Loucy (cell line): ENCODE measurements at regions not wholly inside any gene's neighbourhood (a gene's known extent, or its start where the extent isn't known, plus 50 kb on each side); places are given as distances from the start of the nearest gene placed in this dataset.

Experiments used
- H2AFZ ChIP-seq: fragments of 200-600 bp; sonication (generic); 2 replicates; pipeline ENCODE4 v1.6.0; 2016; ENCODE audit warnings: antibody characterized with exemption, mild to moderate bottlenecking, low read length, moderate library complexity
- H3F3A ChIP-seq: fragments of 200-600 bp; 2 replicates; pipeline ENCODE4 v1.6.0; 2016; ENCODE audit warnings: antibody characterized with exemption, low read depth, mild to moderate bottlenecking
- H3K27me3 ChIP-seq: fragments of 200-600 bp; sonication (generic); 2 replicates; pipeline ENCODE4 v1.6.1; 2014; ENCODE audit warnings: low read length, mild to moderate bottlenecking; ENCODE audit not compliant: insufficient read depth, poor library complexity, severe bottlenecking
- H3K36me3 ChIP-seq: fragments of 200-600 bp; sonication (generic); 2 replicates; pipeline ENCODE4 v1.6.1; 2016; ENCODE audit warnings: low read length; ENCODE audit not compliant: insufficient read depth
- H3K4me1 ChIP-seq: fragments of 200-600 bp; sonication (generic); 2 replicates; pipeline ENCODE4 v1.5.1; 2014; ENCODE audit warnings: low read length, mild to moderate bottlenecking; ENCODE audit not compliant: insufficient read depth, poor library complexity, severe bottlenecking
- H3K4me2 ChIP-seq: fragments of 200-600 bp; sonication (generic); 2 replicates; pipeline ENCODE4 v1.6.0; 2014; ENCODE audit warnings: antibody characterized with exemption, low read length, low read depth, mild to moderate bottlenecking; ENCODE audit not compliant: poor library complexity, severe bottlenecking
- H3K4me3 ChIP-seq: fragments of 200-600 bp; sonication (generic); 2 replicates; pipeline ENCODE4 v1.5.1; 2014; ENCODE audit warnings: low read length, mild to moderate bottlenecking, mixed read lengths; ENCODE audit not compliant: poor library complexity, severe bottlenecking
- H3K79me2 ChIP-seq: fragments of 200-600 bp; sonication (generic); 2 replicates; pipeline ENCODE4 v1.6.1; 2014; ENCODE audit warnings: low read length; ENCODE audit not compliant: insufficient read depth
- H3K9ac ChIP-seq: fragments of 200-600 bp; sonication (generic); 2 replicates; pipeline ENCODE4 v1.6.0; 2014; ENCODE audit warnings: mild to moderate bottlenecking, low read depth, low read length, moderate library complexity; ENCODE audit not compliant: poor library complexity, severe bottlenecking
- H3K9me2 ChIP-seq: fragments of 200-600 bp; sonication (generic); replicated peaks from 2 replicates; pipeline ENCODE4 v1.6.1; 2016; ENCODE audit warnings: low read depth, low read length, mixed read lengths
- H3K9me3 ChIP-seq: fragments of 200-600 bp; sonication (generic); 2 replicates; pipeline ENCODE4 v1.6.1; 2014; ENCODE audit warnings: mild to moderate bottlenecking, antibody characterized with exemption, low read length, low read depth; ENCODE audit not compliant: insufficient read depth
- H4K20me1 ChIP-seq: fragments of 200-600 bp; sonication (generic); 2 replicates; pipeline ENCODE4 v1.6.0; 2014; ENCODE audit warnings: antibody characterized with exemption, low read length, mild to moderate bottlenecking; ENCODE audit not compliant: insufficient read depth, poor library complexity, severe bottlenecking
- EZH2phosphoT487 ChIP-seq: fragments of 200-600 bp; IDR thresholded peaks from 2 replicates; pipeline ENCODE4 v1.6.1; 2018; ENCODE audit warnings: antibody characterized with exemption, mild to moderate bottlenecking, moderate library complexity, borderline replicate concordance
- TF ChIP-seq, protein P1 (sequence below): fragments of 200-600 bp; sonication (generic); conservative IDR thresholded peaks from 2 replicates; pipeline ENCODE4 v1.5.1; 2014; ENCODE audit warnings: mild to moderate bottlenecking, antibody characterized with exemption, low read length

DNA sequence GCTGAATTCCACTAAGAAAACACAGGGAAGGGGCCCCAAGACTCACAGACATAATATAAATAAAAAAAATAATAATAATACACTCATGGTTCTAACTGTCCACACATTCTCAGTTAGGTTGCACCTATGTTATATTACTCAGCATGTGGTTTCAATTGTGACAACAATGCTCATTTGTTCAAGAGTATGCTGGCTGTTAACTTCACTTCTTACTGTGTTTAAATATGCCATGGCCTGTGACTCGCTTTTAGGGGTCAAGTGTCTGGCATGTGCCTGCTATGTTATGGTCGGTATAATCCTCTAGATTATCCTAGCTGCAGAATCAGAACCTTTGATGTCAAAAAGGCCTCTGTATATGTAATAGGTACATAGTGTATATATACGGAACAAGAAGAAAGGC is 324.8 kb upstream of the INTU start:
- H3K4me3 ChIP-seq: no peak overlapping the region
- H3K4me1 ChIP-seq: no peaks in the 10 kb centered on the region
- H3K4me2 ChIP-seq: no peak overlapping the region
- H3K9ac ChIP-seq: no peak overlapping the region
- no peaks in the 10 kb centered on the region for H3F3A ChIP-seq
- H3K79me2 ChIP-seq: no peaks in the 10 kb centered on the region
- H4K20me1 ChIP-seq: no peaks in the 10 kb centered on the region
- no peak for TF ChIP-seq EZH2phosphoT487
- TF ChIP-seq, protein P1, sequence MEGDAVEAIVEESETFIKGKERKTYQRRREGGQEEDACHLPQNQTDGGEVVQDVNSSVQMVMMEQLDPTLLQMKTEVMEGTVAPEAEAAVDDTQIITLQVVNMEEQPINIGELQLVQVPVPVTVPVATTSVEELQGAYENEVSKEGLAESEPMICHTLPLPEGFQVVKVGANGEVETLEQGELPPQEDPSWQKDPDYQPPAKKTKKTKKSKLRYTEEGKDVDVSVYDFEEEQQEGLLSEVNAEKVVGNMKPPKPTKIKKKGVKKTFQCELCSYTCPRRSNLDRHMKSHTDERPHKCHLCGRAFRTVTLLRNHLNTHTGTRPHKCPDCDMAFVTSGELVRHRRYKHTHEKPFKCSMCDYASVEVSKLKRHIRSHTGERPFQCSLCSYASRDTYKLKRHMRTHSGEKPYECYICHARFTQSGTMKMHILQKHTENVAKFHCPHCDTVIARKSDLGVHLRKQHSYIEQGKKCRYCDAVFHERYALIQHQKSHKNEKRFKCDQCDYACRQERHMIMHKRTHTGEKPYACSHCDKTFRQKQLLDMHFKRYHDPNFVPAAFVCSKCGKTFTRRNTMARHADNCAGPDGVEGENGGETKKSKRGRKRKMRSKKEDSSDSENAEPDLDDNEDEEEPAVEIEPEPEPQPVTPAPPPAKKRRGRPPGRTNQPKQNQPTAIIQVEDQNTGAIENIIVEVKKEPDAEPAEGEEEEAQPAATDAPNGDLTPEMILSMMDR: no peak
- H2AFZ ChIP-seq: no peak overlapping the region
- H3K27me3 ChIP-seq: no peaks in the 10 kb centered on the region
- H3K36me3 ChIP-seq: no peaks in the 10 kb centered on the region
- no peaks in the 10 kb centered on the region for H3K9me2 ChIP-seq
- no peaks in the 10 kb centered on the region for H3K9me3 ChIP-seq

DNA sequence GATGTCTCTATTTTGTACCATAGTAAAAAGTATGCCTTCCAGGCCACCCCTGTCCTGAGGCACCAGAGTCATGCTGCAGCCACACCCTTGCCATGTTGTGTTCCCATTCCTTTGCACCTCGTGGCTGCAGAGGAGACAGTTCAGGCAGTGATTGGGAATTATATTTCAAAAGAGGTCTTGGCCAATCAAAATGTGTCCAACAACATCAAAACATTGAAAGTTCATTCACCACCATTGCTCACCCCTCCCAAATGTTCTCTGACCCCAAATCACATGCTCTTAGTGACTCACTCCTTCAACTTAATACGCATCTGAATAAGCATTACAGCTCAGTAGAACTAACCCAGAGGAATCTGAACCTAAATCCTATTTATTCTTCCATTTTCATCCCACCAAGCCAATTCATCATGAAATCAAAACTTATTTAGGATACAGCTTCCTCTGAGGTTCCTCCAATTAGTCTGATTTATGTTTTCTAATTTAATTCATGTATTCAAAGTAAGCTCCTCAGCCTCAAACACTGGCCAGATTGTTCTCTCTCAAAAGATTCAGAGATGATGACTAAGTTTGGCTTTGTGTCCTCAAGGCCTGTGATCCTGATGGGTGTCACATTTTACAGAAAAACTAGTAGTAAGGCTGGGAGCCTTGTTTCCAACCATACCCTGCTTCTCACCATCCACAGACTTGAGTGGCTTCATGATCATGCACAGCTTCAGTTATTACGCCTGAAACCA is 323.2 kb upstream of the INTU start:
- H4K20me1 ChIP-seq: no peaks in the 10 kb centered on the region
- H3F3A ChIP-seq: no peaks in the 10 kb centered on the region
- H3K4me1 ChIP-seq: no peaks in the 10 kb centered on the region
- H3K9ac ChIP-seq: no peak overlapping the region
- no peaks in the 10 kb centered on the region for H3K36me3 ChIP-seq
- no peak overlapping the region for H3K4me3 ChIP-seq
- H3K9me2 ChIP-seq: no peaks in the 10 kb centered on the region
- H2AFZ ChIP-seq: no peak overlapping the region
- TF ChIP-seq EZH2phosphoT487: no peak
- TF ChIP-seq, protein P1: no peak
- H3K79me2 ChIP-seq: no peaks in the 10 kb centered on the region
- H3K4me2 ChIP-seq: no peak overlapping the region
- H3K9me3 ChIP-seq: no peaks in the 10 kb centered on the region
- no peaks in the 10 kb centered on the region for H3K27me3 ChIP-seq

DNA sequence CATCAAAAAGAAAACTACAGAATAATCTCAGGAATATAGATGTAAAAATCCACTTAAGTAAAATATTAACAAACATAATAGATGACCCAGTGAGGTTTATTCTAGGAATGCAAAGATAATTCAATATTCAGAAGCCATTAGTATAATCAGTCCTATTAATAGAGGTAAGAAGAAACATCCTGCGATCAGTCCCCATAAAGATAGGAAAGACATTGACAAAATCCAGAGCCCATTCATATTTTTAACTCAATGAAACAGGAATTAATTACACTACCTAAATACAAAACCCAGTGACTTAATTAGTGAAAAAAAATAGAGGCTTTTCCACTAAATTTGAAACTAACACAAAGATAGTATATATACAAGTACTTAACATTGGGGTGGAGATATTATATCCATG is 321.4 kb upstream of the INTU start:
- Histone ChIP-seq H3K27me3 (no peaks in the 10 kb centered on the region), H3K9me3 (no peaks in the 10 kb centered on the region), H3K9me2 (no peaks in the 10 kb centered on the region)

More for the DNA sequence above, 321.4 kb upstream of the INTU start:
- TF ChIP-seq, protein P1: no peak
- TF ChIP-seq EZH2phosphoT487: no peak
- H3K4me3 ChIP-seq: no peak overlapping the region
- no peaks in the 10 kb centered on the region for H3K4me1 ChIP-seq
- no peak overlapping the region for H3K9ac ChIP-seq
- H4K20me1 ChIP-seq: no peaks in the 10 kb centered on the region
- no peaks in the 10 kb centered on the region for H3F3A ChIP-seq
- H3K36me3 ChIP-seq: no peaks in the 10 kb centered on the region
- no peak overlapping the region for H3K4me2 ChIP-seq
- no peak overlapping the region for H2AFZ ChIP-seq
- H3K79me2 ChIP-seq: no peaks in the 10 kb centered on the region
